Progenitor cell of endocrine pancreas (in vitro differentiated cells): ENCODE measurements at regions not wholly inside any gene's neighbourhood (a gene's known extent, or its start where the extent isn't known, plus 50 kb on each side); places are given as distances from the start of the nearest gene placed in this dataset.
"Not testable (repeated sequence)": the region's sequence is repeated elsewhere in the genome, so short reads cannot be mapped to it uniquely, and the experiment has no call there.

Experiments used
- DNase-seq: peaks from one replicate; pipeline ENCODE4 v3.0.0; 2021; ENCODE audit warnings: low spot score; ENCODE audit not compliant: unreplicated experiment
- H3K27ac Mint-ChIP-seq: 2 replicates; pipeline ENCODE4 v1.8.0; 2021; ENCODE audit warnings: mild to moderate bottlenecking, moderate library complexity, mixed read lengths
- H3K27me3 Mint-ChIP-seq: 2 replicates; pipeline ENCODE4 v1.8.0; 2021; ENCODE audit warnings: mixed read lengths
- H3K36me3 Mint-ChIP-seq: 2 replicates; pipeline ENCODE4 v1.8.0; 2022; ENCODE audit warnings: mixed read lengths; ENCODE audit not compliant: insufficient read depth
- H3K4me1 Mint-ChIP-seq: 2 replicates; pipeline ENCODE4 v1.8.0; 2021; ENCODE audit warnings: low read depth, mixed read lengths
- H3K4me3 Mint-ChIP-seq: 2 replicates; pipeline ENCODE4 v1.8.0; 2021; ENCODE audit warnings: low read depth, mild to moderate bottlenecking, moderate library complexity, mixed read lengths
- H3K9me3 Mint-ChIP-seq: 2 replicates; pipeline ENCODE4 v1.8.0; 2021; ENCODE audit warnings: low read depth, mixed read lengths
- TF ChIP-seq, protein P1 (sequence below): fragments of 200-600 bp; sonication (generic); IDR thresholded peaks from one replicate; pipeline ENCODE4 v1.5.0; 2021; ENCODE audit warnings: antibody characterized with exemption, mild to moderate bottlenecking; ENCODE audit not compliant: unreplicated experiment

DNA sequence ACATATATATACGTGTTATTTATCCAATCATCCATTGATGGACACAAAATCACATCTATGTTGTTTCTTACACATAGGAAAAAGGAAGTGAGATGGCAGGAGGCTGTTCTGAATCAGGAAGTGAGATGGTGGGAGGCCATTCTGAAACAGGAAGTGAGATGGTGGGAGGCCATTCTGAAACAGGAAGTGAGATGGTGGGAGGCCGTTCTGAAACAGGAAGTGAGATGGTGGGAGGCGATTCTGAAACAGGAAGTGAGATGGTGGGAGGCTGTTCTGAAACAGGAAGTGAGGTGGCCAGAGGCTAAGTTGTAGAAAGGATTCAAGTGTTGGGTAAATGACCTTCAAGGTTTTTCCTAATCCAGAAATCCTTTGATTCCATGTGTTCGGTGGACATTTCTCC lies 921.5 kb downstream of the TYW1 start:
- no peak for DNase-seq
- Mint-ChIP-seq H3K27me3 (peaks cover 12% of the 10 kb centered on the region), H3K36me3 (peaks cover 1% of the 10 kb centered on the region), H3K27ac (no peak overlapping the region), H3K9me3 (peaks cover 4% of the 10 kb centered on the region), H3K4me1 (peaks cover 2% of the 10 kb centered on the region), H3K4me3 (no peak overlapping the region)
- TF ChIP-seq, protein P1, sequence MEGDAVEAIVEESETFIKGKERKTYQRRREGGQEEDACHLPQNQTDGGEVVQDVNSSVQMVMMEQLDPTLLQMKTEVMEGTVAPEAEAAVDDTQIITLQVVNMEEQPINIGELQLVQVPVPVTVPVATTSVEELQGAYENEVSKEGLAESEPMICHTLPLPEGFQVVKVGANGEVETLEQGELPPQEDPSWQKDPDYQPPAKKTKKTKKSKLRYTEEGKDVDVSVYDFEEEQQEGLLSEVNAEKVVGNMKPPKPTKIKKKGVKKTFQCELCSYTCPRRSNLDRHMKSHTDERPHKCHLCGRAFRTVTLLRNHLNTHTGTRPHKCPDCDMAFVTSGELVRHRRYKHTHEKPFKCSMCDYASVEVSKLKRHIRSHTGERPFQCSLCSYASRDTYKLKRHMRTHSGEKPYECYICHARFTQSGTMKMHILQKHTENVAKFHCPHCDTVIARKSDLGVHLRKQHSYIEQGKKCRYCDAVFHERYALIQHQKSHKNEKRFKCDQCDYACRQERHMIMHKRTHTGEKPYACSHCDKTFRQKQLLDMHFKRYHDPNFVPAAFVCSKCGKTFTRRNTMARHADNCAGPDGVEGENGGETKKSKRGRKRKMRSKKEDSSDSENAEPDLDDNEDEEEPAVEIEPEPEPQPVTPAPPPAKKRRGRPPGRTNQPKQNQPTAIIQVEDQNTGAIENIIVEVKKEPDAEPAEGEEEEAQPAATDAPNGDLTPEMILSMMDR = no peak

DNA sequence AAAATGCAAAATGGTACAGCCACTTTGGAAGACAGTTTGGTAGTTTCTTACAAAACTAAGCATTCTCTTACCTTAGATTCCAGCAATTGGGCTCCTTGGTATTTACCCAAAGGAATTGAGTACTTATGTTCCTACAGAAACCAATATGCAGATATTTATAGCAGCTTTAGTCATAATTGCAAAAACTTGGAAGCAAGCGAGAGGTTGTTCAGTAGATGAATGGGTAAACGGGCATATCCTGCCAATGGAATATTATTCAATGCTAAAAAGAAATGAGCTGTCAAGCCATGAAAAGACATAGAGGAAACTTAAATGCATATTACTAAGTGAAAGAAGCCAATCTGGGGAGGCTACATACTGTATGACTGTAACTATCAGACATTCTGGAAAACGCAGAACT lies 926.7 kb downstream of the TYW1 start:
- TF ChIP-seq, protein P1 = no peak
- Mint-ChIP-seq H3K27ac (no peak overlapping the region), H3K9me3 (no peaks in the 10 kb centered on the region), H3K4me1 (no peaks in the 10 kb centered on the region), H3K36me3 (no peaks in the 10 kb centered on the region), H3K27me3 (no peaks in the 10 kb centered on the region), H3K4me3 (no peak overlapping the region)
- DNase-seq = no peak

DNA sequence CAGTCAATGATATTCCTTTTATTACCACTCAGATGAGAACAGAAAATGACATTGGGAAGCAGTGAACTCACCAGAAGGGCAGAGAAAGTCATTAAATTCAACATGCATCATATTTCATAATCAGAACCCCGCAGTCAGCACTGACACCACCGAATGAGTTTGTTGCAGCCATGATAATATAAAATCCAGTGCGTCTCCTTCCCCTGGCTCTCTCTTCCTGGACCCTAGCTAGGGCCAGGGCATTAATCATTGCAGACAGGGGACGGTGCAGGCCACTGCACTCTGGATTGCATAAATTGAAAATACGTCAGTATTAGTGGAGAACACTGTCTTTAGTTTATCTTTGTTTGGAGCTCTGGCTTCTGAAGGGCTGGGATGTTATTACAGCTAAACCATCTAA lies 931.5 kb downstream of the TYW1 start:
- H3K9me3 Mint-ChIP-seq = no peaks in the 10 kb centered on the region
- H3K4me3 Mint-ChIP-seq = no peak overlapping the region
- no peak overlapping the region for H3K27ac Mint-ChIP-seq
- TF ChIP-seq, protein P1 = no peak
- peaks cover 7% of the 10 kb centered on the region for H3K27me3 Mint-ChIP-seq
- no peaks in the 10 kb centered on the region for H3K36me3 Mint-ChIP-seq
- no peaks in the 10 kb centered on the region for H3K4me1 Mint-ChIP-seq
- DNase-seq = no peak

DNA sequence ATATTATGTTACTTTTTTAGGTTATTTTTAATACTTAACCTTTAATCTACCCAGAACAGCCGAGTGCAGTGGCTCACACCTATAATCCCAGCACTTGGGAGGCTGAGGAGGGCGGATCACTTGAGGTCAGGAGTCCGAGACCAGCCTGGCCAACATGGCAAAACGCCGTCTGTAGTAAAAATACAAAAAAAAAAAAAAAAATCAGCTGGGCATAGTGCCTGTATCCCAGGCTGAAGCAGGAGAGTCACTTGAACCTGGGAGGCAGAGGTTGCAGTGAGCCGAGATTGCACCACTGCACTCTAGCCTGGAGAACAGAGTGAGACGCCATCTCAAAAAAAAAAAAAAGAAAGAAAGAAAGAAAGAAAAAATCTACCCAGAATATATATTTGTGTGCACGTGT lies 939.8 kb downstream of the TYW1 start:
- not testable (repeated sequence) for H3K27me3 Mint-ChIP-seq, DNase-seq, H3K36me3 Mint-ChIP-seq, H3K9me3 Mint-ChIP-seq, H3K4me1 Mint-ChIP-seq, H3K27ac Mint-ChIP-seq, H3K4me3 Mint-ChIP-seq

DNA sequence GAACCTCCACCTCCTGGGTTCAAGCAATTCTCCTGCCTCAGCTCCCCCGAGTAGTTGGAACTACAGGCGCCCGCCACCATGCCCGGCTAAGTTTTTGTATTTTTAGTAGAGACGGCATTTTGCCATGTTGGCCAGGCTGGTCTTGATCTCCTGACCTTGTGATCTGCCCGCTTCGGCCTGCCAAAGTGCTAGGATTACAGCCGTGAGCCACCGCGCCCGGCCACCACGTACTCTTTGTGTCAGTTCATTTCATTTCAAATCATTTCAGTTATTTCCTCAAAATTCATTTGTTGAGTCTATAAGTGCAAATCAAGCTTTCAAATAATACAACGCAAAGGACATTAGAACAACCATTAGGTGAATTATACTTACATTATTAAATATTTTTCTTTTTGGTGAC lies 943.8 kb downstream of the TYW1 start:
- Mint-ChIP-seq H3K4me1 (peaks cover 2% of the 10 kb centered on the region), H3K36me3 (no peaks in the 10 kb centered on the region), H3K9me3 (peaks cover 3% of the 10 kb centered on the region), H3K4me3 (no peak overlapping the region), H3K27me3 (no peaks in the 10 kb centered on the region), H3K27ac (no peak overlapping the region)
- TF ChIP-seq, protein P1 = no peak
- DNase-seq = no peak

DNA sequence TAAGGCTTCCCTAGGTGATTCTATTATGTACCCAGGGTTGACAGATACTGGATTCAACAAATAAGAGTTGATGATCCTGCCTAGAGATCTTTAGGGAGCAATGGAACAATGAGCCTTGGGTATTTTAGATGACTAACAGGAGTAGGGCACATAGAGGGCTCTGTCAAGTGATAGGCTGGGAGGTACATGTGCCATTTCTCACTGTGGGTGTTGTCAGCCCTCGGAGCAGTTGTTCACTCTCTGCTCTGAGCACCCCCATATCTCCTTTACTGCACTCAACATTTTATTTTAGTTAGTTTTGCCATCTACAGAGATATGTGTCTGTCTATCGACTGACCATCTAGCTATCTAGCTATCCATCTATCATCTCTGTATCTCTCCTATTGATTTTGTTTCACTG lies 950.6 kb downstream of the TYW1 start:
- no peak for DNase-seq
- no peaks in the 10 kb centered on the region for H3K4me1 Mint-ChIP-seq
- no peaks in the 10 kb centered on the region for H3K36me3 Mint-ChIP-seq
- TF ChIP-seq, protein P1 = no peak
- H3K9me3 Mint-ChIP-seq = peaks cover 3% of the 10 kb centered on the region
- H3K27me3 Mint-ChIP-seq = no peaks in the 10 kb centered on the region
- H3K27ac Mint-ChIP-seq = no peak overlapping the region
- H3K4me3 Mint-ChIP-seq = no peak overlapping the region
